ENCODE measurements at regions not wholly inside any gene's neighbourhood (a gene's known extent, or its start where the extent isn't known, plus 50 kb on each side); places are given as distances from the start of the nearest gene placed in this dataset.

GRCh38 chr10:17504547-17505245, 50.3 kb upstream of the ST8SIA6 start:
- Histone ChIP-seq H3K9me3 (ENCODE audit: insufficient read depth, low read length, severe bottlenecking) (no peaks in the 10 kb centered on the region), H3K27ac (ENCODE audit: low read length) (no peak overlapping the region), H3K79me2 (ENCODE audit: insufficient read depth, low read length) (no peaks in the 10 kb centered on the region), H2AFZ (ENCODE audit: low read depth, low read length) (no peak overlapping the region), H3K4me1 (ENCODE audit: insufficient read depth, low read length) (peaks cover 3% of the 10 kb centered on the region; the same call in 1 of the 2 replicates), H3K4me3 (ENCODE audit: low read depth in 1 of 2, low read length in 2 of 2) (no peak overlapping the region), H3K27me3 (ENCODE audit: insufficient read depth, low read length, poor library complexity) (no peaks in the 10 kb centered on the region), H3K36me3 (ENCODE audit: insufficient read depth, low read length) (no peaks in the 10 kb centered on the region), H3K4me2 (ENCODE audit: insufficient read depth, low read length) (no peak overlapping the region), H4K20me1 (ENCODE audit: insufficient read depth, low read length) (no peaks in the 10 kb centered on the region), H3K9ac (ENCODE audit: low read depth, low read length) (no peak overlapping the region)
- no peak for TF ChIP-seq EZH2 (IDR thresholded peaks at IDR 0.05; ENCODE audit: borderline replicate concordance, low read depth, low read length, severe bottlenecking)
- no peak for TF ChIP-seq CTCF (IDR thresholded peaks at IDR 0.05; ENCODE audit: borderline replicate concordance, extremely low read depth, low read length, poor library complexity, severe bottlenecking)
- DNase-seq, result no peak
- no peak for ATAC-seq (ENCODE audit: insufficient read depth, low read depth)
